Kidney (tissue), 13 donors: ENCODE measurements at regions not wholly inside any gene's neighbourhood (a gene's known extent, or its start where the extent isn't known, plus 50 kb on each side); places are given as distances from the start of the nearest gene placed in this dataset.

Source experiments
- DNase-seq, 5 donors: peaks; one replicate each; pipeline ENCODE4 v3.0.0-alpha.2; 2013 to 2020
- FAIRE-seq: peaks from 2 replicates; lab custom pipeline; 2012; peaks lifted over from hg19 to GRCh38; lab: Jason Lieb, UNC
- H3K27ac ChIP-seq, 2 donors: one replicate each; pipeline ENCODE4 v1.7.0; 2013; ENCODE audit warnings: low read depth in 2 of 2, low read length in 2 of 2, inconsistent platforms in 1 of 2
- H3K27me3 ChIP-seq: one replicate; pipeline ENCODE4 v1.7.1; 2013; ENCODE audit warnings: low read length, inconsistent platforms; ENCODE audit not compliant: control insufficient read depth, insufficient read depth
- H3K36me3 ChIP-seq, 3 donors: one replicate each; pipeline versions ENCODE4 v1.7.0 to v1.7.1; 2013; ENCODE audit warnings: low read length in 3 of 3, control low read depth in 1 of 3, inconsistent platforms in 1 of 3; ENCODE audit not compliant: insufficient read depth in 3 of 3, control insufficient read depth in 2 of 3
- H3K4me1 ChIP-seq, 3 donors: one replicate each; pipeline versions ENCODE4 v1.7.0 to v1.7.1; 2013; ENCODE audit warnings: low read length in 3 of 3, inconsistent platforms in 1 of 3, low read depth in 1 of 3; ENCODE audit not compliant: control insufficient read depth in 2 of 3, insufficient read depth in 2 of 3
- H3K4me3 ChIP-seq, 3 donors: one replicate each; pipeline versions ENCODE4 v1.7.0 to v1.8.1; 2013; ENCODE audit warnings: low read length in 3 of 3, control low read depth in 1 of 3, inconsistent platforms in 1 of 3
- H3K9ac ChIP-seq, 3 donors: one replicate each; pipeline versions ENCODE4 v1.7.0 to v1.7.1; 2013; ENCODE audit warnings: low read length in 3 of 3, control low read depth in 1 of 3, inconsistent platforms in 1 of 3
- H3K9me3 ChIP-seq, 3 donors: one replicate each; pipeline versions ENCODE4 v1.7.0 to v1.7.1; 2013; ENCODE audit warnings: low read length in 3 of 3, control low read depth in 1 of 3, inconsistent platforms in 1 of 3; ENCODE audit not compliant: control insufficient read depth in 2 of 3, insufficient read depth in 1 of 3
- CTCF ChIP-seq: IDR thresholded peaks from 3 replicates; pipeline ENCODE4 v1.5.1; 2012; ENCODE audit warnings: mild to moderate bottlenecking, moderate library complexity, borderline replicate concordance; ENCODE audit not compliant: insufficient read depth; ENCODE audit errors: extremely low read depth
- intact Hi-C: fragments of 100-400 bp; cut with DNase I; formaldehyde crosslinking; loops from one replicate; pipeline ENCODE4 v1.11.1; 2022
- donor health status: control.
- donor health status: control.
- donor health status: control.
- donor health status: control.
- donor health status: control.
- donor health status: DM: yes; HTN: yes; CAD: no.
- donor health status: Normal renal cell carcinoma (clear cell type).

DNA sequence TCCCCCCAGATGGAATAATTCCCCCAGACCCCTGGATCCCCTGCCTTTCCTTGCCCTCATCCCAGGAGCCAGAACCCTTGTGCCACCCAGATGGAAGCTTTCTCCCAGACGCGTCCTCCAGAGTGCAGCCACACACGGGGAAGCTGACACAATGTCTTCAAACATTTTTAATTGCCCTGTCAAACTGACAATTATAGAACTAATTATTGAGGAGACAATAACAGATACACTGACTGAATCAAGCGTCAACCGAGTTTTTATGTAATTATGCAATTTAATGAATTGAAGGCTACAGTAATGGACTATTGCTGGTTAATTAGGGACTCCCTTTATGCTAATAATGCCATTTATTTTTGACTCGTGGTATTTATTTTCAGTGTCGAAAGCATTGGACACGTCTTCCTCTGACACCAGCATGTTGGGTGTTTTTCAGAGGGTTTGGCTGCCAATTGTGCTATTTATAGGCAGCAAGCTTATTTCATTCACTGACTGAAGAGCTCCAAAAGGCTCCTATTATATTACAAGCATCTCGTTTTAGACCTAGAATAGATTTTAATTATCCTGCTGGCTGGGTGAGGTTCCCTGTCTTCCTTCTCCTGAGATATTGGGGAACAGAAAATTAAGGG, 298.2 kb upstream of the C16orf82 start:
- Histone ChIP-seq H3K4me1 (no peaks in the 10 kb centered on the region), H3K36me3 (no peaks in the 10 kb centered on the region), H3K27ac (no peak overlapping the region), H3K9ac (no peak overlapping the region), H3K27me3 (no peaks in the 10 kb centered on the region), H3K4me3 (no peak overlapping the region), H3K9me3 (no peaks in the 10 kb centered on the region)
- TF ChIP-seq CTCF = no peak
- DNase-seq (no peak), FAIRE-seq (no peak)
- intact Hi-C loops = no loop called here

- no peaks in the 10 kb centered on the region for H3K36me3 ChIP-seq
- no peak overlapping the region for H3K4me3 ChIP-seq
- no peak overlapping the region for H3K9ac ChIP-seq
- FAIRE-seq = no peak
- no peaks in the 10 kb centered on the region for H3K27me3 ChIP-seq
- DNase-seq = no peak
- no peak overlapping the region for H3K27ac ChIP-seq
- H3K4me1 ChIP-seq = no peaks in the 10 kb centered on the region
- TF ChIP-seq CTCF = no peak
- intact Hi-C loops = no loop called here
- no peaks in the 10 kb centered on the region for H3K9me3 ChIP-seq
Measured at GRCh38 chr16:26770547-26770946, 296.2 kb upstream of the C16orf82 start.

DNA sequence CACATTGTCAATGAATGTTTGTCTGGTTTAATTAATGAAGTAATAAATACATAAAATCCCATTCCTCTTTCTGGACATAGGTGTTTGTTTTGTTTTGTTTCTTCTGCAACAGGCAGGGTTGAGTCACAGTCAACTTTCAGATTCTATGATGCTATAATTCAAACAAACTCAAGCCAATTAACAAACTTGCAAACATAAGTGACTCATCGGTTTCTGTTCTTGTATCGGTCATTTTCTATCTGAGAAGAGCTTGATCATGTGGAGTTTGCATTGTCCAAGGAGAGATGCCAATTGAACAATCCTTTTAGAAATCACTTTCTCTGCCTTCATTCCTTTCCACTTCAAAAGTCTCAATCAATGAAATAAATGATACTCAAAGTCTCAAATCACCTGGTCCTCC, 294.2 kb upstream of the C16orf82 start:
- Histone ChIP-seq H3K36me3 (no peaks in the 10 kb centered on the region), H3K4me3 (no peak overlapping the region), H3K27ac (no peak overlapping the region), H3K9ac (no peak overlapping the region), H3K4me1 (no peaks in the 10 kb centered on the region), H3K27me3 (no peaks in the 10 kb centered on the region), H3K9me3 (no peaks in the 10 kb centered on the region)
- DNase-seq (no peak), FAIRE-seq (no peak)
- no peak for TF ChIP-seq CTCF
- intact Hi-C loops = no loop called here

GRCh38 chr16:26777821-26778220, 288.9 kb upstream of the C16orf82 start:
- Histone ChIP-seq H3K9ac (no peak overlapping the region), H3K27ac (no peak overlapping the region), H3K9me3 (no peaks in the 10 kb centered on the region), H3K4me3 (no peak overlapping the region), H3K27me3 (no peaks in the 10 kb centered on the region), H3K4me1 (no peaks in the 10 kb centered on the region), H3K36me3 (no peaks in the 10 kb centered on the region)
- FAIRE-seq = no peak
- intact Hi-C loops = no loop called here
- TF ChIP-seq CTCF = no peak
- no peak for DNase-seq
